NCI-H2081 treated with DMSO at 0.1 percent for 48 hours (cell line): ENCODE measurements at regions not wholly inside any gene's neighbourhood (a gene's known extent, or its start where the extent isn't known, plus 50 kb on each side); places are given as distances from the start of the nearest gene placed in this dataset.
A peak's percentile ranks its signal among the peaks of the same experiment; 100 is the strongest.
"Not testable (repeated sequence)": the region's sequence is repeated elsewhere in the genome, so short reads cannot be mapped to it uniquely, and the experiment has no call there.

ENCODE experiments used
- DNase-seq: peaks from one replicate; lab custom pipeline; 2025; lab: John Stamatoyannopoulos, UW

DNA sequence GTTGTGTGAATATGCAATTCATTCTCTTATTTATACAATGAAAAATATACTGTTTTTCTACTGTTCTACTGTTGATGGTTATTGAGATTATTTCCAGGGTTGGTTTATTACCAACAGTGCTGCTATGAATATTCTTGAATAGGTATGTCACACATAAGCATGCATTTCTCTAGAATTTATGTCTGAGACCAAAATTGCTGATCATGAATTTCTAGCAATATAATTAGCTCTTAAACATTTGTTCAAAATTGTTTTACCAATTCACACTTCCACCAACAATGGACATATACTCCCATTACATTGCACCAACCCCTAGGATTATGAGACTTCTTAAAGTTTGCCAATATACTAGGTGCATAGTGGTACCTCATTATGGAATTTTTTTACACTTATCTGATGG, 164.1 kb upstream of the KCNQ5 start:
- DNase-seq: no peak

DNA sequence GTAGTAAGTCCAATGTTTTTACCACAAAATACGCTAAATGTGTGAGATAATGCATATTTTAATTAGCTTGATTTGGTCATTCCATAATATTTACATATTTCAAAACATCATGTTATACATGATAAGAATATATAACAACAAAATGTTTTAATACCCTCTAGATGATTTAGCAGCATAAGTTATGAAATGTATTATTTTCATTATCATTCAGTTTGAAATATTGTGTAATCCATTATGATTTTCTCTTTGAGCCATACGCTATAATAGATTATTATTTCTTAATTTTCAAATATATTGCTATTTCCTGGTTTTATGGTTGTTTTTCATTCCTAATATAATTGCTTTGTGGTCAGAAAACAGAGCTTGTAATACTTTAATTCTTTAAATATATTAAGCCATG, 163.3 kb upstream of the KCNQ5 start:
- no peak for DNase-seq

DNA sequence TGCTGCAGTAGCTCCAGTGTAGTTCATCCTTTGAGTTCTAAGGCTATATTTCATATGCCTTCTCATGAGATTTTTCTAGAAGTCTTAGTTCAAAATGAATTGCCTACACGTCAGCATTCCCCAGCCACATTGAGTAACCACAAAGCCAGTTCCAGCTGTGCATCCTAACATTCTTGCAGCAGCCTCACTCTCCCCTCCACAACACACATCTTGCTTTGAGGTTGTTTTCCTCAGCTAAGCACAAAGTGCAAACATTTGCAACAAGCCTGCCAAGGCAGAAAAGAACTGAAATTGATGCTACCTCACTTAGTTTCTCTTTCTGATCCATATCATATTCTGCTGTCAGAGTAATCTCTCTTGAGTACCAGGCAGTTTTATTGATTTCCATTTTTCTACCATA, 160.7 kb upstream of the KCNQ5 start:
- DNase-seq: no peak

DNA sequence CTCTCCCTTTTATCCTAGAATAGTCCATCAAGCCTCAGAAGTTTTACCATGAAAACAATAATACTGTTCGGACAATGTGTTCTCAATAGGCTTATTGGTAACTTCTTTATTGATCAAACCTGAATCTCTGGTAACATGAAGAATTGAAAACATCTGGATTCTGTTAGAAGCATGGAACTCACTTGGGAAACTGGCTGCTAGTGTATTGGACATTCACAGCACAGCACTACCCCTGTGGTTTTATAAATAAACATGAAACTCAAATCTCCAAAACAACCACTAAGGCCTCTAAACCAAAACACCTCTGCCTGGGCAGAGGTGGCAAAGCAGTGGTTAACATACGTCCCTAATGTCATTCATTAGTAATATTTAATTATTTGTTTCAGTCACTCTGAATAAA, 157.6 kb upstream of the KCNQ5 start:
- DNase-seq: no peak

DNA sequence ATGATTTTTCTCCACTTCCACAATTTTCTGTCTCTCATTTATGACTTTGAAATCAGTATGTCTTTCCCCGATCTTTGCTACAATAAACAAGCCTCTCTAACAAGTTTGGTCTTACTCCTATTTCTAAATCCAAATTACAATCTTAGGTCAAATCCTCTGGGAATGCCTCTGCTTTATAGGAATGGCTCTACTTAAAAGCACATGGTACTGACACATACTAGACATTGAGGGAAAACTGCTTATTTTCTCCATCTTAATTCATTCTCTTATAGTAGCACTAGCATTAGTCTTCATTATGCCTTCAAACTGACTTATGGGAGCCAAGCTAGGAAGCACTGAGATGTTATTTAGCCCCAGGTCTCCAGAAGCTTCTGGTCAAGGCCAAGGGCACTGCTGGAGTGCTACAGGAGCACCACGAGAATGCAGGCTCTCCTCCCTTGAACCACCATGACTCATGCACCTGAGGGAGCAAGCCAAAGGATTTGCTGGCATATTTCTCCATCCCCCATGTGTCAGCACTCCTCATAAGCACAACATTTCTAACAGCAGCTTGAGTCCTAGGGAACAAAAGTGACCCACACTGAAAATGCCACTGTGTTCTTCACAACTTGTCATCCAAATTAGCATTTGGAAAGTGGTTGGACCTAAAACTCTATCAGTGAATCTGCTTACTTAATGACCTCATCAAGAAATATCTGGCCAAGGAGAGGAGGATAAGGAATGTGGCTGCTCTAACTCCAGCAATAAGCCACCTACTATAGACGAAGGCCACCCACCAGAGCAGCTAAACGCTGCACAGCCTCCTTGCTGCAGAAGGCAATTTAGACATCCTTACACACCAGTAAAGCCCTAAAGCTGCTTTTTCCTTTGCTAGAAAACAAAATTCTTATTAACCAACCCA, 156.8 kb upstream of the KCNQ5 start:
- DNase-seq: no peak

DNA sequence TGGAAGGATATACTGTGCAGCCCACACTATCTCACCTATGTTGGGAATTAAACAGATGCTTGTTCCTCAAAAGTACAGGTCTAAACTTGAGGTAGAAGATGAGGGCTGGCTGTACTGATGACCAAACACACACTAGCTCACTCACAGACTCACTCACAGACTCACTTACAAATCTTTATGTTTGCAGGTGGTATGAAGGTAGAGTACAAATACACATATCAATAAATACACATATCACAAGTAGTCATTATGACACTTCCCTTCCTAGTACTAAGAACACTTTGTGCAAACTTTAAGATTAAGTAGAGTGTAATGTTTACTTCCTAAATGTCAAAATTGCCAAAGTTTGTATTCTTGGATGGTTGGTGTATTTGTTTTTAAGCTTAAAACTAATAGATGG, 155.4 kb upstream of the KCNQ5 start:
- no peak for DNase-seq

DNA sequence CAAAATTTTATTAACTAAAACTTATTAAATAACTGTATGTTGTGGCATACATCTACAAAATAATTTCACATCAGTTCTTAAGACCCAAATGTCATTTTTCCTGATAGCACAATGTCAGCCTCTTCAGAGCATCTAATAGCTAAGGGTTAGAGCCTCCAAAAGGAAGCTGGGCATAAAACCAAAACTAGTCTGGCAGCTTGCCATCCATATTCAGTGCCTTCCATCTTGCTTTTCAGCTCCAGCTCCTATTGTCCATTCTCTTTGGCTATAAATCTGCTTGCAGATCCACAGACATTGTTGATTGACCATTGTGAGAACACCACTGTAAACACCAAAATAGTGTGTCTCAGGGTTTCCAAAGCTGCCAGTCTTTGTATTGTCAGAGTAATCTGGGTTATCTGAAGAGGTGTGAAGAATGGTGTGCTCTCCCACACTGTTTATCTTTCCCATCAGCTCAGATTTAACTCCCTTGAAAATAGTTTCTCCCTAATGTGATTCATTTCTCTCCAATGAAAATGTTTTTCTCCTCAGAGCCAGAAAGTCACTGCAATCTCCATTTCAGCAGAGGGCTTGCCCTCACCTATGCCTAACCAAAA, 154.8 kb upstream of the KCNQ5 start:
- DNase-seq: peak; percentile 14

DNA sequence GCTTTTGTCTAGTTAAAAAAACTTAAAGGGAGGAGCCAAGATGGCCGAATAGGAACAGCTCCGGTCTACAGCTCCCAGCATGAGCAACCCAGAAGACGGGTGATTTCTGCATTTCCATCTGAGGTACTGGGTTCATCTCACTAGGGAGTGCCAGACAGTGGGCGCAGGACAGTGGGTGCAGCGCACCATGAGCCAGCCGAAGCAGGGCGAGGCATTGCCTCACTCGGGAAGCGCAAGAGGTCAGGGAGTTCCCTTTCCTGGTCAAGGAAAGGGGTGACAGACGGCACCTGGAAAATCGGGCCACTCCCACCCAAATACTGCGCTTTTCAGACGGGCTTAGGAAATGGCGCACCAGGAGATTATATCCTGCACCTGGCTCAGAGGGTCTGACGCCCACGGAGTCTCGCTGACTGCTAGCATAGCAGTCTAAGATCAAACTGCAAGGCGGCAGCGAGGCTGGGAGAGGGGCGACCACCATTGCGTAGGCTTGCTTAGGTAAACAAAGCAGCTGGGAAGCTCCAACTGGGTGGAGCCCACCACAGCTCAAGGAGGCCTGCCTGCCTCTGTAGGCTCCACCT, 152.4 kb upstream of the KCNQ5 start:
- DNase-seq: not testable (repeated sequence)

DNA sequence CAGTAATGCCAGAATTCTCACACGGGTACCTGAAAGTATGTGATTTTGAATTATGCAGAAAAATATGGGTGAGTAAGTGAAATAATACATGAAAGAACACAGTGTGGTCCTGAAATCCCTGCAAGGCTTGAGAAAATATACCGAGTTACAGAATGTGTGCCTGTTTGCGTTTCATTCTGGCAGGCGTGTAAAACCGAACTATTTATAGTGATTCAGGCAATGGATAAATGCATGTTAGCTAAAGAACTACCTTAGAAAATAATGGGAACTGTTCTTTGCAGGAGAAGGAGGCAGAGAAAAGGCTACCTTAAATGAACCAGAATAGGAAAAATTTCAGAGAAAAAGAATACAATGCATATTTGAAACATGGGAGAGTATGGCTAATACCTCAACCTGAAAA, 145.8 kb upstream of the KCNQ5 start:
- no peak for DNase-seq

DNA sequence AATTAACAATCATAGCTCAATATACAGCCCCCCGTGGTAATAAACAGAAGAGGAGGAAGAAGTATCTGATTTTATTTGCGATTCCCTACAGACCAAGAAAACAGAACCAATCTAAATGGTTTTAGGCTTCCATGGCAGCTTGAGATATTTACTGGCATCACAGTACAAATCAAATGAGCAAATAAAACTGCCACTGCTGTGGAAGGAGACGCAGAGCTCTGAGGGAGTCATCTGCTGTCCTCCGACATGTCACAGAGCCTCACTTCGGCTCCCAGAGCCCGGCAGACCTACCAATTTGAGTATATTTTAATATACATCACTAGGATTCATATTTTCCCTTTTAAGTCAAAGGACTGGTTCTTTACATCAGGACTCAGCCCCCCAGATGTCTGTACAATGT, 145.2 kb upstream of the KCNQ5 start:
- DNase-seq: no peak

DNA sequence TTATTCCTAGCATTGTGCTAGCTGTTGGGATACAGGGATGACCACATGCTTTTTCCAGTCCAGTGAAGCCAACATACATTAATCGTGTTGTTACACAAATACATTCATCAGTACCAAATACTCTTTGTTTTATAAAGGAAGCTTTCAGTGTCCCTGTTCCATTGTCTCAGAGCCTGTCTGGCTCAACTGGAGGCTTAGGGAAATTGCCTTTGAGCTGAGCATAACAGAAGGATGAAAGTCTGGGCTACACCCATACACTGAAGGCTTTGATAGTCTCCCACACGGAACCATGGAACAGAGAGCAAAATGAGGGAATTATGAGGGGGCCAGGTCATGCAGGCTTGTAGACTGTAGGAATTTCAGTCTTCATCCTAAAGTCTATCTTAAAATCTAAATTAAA, 126.4 kb upstream of the KCNQ5 start:
- no peak for DNase-seq

DNA sequence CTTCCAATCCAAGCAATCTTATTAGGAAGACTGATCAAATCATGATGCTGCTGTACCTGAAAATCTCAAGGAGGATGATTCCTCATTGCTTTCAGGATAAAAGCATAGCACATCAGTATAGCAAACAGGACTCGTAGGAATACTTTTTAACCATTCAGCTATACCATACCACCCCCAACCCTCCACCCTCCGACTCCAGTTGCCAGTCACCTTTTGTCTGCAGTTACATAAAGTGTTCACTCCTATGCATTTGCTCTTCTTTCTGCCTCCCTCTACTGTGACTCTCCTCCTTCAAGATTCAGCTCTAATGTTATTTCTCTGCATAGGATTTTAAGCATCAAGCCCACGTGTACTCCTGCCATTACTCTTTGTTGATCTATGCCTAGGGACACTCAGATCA, 124.7 kb upstream of the KCNQ5 start:
- DNase-seq: no peak

DNA sequence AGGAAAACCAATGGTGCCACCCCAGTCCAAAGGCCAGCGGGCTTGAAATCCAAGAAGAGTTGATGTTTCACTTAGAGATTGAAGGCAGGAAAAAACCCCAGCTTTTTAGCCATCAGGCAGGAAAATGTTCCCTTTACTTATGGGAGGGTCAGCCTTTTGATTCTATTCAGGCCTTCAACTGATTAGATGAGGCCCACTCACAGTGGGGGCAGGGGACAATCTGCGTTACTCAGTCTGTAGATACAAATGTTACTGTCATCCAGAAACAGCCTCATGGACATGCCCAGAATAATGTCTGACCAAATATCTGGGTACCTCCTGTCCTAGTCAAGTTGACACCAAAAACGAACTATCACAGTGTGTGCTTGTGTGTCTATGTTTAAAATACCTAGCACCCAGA, 121.2 kb upstream of the KCNQ5 start:
- DNase-seq: no peak

DNA sequence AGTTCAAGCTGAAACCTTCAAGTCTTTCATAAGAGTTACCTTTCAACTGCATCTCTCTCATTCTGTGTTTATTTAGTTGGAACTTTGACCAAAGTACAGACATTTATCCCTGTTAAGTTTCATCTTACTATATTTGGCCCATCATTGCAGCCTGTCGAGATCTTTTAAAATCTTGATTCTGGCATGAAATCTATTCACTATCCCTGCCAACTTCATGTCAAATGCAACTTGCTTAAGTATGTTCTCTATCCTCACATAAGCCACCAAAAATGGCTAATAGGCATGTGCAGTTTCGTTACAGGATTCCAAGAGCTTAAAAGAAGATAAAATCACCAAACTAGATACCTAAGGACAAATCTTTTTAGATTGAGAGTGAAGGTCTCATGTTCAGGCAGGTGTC, 117.5 kb upstream of the KCNQ5 start:
- no peak for DNase-seq

DNA sequence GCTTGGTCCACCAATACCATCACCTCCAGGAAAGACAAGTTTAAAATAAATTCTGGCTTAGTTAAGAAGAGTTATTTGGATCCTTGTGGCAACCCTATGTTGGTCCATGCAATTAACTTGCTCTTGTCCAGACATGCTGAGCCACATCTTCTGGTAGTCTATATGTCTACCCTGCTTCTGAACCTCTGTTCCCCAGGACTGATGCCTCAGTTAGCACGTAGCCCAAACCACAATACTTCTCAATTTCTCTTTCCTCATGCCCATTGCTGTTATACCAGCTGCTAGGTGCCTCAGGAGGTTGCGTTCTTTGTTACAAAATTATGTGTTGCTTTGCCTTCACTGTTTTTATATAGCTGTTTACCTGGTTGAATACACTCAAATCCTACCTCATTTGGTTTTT, 116.4 kb upstream of the KCNQ5 start:
- no peak for DNase-seq

DNA sequence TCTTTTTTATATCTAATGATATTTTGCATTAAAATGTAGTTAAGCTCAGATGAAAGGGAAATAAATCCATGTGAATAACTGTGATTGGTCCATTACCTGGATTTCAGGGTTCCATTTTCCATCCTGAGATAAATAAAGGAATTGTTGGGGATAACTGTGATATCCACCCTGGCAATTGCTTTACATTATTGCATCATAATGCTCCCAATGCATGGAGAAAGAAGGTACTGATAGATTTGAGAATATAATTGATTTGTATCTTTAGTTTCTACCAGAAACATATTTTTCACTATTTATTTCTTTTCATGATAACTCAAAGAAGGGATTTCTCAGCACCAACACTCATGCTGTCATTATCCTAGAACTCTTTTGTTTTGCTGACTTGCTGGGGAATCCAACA, 102.0 kb upstream of the KCNQ5 start:
- no peak for DNase-seq

DNA sequence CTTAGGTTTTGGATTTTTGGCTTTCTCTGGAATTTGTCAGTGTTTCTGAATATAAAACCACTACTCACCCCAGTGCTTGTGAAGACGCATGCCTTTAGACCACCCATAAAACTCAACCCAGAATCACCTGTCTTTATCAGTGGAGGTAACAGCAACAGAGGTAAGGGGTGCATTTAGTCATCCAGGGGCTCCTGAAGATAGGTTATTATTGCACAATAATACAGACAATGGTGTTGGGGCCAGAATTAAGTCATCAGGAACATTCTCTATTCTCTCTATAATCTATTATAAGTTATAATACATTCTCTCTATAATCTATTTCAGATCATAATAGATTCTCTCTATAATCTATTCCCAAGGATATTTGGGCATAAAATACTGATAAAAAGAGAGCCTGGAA, 100.2 kb upstream of the KCNQ5 start:
- no peak for DNase-seq

DNA sequence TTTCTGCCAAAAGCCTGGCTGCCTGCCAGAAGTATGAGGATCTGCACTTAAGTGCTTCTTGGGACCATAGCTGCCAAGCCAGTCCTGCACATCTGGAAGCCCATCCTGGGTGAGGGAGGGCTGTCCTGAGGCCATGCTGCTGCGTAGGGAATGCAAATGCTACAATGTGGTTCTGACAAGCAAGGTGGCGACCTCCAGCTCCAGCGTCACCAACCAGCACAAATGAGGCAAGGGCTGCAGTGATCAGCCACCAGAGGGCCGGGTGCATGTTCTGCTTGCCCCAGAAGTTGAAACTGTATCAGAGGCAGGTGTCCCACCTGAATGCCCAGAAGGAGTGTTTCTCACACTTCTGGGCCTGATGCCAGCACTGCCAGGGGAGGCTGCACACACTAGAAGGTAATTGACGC, 99.1 kb upstream of the KCNQ5 start:
- no peak for DNase-seq

DNA sequence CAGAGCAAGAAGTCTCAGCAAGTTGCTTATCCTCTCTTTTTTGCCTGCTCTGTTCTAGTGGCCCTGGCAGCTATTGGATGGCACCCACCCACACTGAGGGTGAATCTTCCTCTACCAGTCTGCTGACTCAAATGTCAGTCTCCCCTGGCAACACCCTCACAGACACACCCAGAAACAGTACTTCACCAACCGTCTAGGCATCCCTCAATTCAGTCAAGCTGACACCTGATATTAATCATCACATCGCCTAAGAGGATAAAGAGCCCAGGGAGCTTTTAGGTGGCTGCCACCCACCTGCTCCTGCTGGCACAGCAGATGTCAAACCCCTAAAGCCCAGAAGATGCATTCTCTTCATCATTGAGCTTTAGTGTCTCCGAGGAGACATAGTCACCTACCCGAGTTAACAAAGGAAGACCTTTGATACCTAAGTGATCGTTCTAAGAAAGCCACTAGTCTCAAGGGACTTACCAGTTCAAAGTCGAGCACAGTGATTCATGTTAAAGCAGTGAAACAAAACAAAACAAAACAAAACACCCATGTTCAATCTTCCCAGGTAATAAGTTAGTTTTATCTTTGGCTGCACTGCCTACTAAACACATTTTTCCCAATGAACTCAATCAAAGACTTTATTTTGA, 97.7 kb upstream of the KCNQ5 start:
- DNase-seq: no peak

DNA sequence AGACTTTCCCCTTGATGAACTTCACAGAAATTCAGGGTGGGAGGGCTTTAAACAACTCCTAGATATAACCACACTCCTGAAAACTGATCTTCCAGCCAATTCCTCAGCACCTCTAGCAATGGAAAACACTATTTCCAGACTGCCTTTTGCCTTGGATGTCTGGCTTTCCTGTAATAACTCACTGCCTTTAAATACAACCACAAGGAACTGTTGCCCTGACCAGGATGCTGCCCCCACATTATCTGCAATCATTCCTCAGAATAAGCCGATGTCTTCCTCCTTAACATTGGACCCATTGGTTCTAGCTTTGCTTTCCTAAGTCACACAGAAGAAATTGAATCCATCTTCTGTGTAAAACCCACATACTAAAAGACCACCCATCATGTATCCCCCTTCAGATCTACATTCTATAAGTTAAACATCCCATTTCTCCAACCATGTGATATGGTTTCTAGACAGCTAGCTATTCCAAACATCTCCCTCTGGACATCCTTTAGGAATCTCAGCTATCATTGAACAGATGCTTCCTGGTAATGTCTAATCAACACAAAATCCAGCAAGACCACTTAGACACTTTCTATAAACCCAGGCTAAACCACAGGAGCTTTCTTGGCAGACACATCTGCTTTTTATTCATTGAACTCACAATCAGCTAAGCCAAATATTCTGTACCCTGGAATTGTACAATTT, 95.9 kb upstream of the KCNQ5 start:
- DNase-seq: no peak

DNA sequence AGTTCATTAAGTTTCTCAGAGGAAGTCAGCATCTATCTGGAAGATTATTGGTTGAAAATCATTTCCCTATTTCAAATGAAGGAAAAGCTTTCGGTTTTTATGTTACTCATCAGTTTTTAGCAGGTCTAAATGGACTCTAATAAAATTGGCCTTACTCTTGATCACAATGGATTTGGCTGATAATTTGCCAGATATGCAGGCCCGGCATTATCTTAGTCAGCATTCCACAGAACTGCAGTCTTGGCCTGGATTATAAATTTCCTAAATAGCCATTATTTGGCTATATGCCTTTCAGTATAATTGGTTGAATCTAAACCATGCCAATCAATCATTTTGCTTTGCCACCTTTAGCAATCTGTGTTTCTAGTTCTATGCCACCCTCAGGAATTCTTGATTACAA, 91.7 kb upstream of the KCNQ5 start:
- DNase-seq: no peak

DNA sequence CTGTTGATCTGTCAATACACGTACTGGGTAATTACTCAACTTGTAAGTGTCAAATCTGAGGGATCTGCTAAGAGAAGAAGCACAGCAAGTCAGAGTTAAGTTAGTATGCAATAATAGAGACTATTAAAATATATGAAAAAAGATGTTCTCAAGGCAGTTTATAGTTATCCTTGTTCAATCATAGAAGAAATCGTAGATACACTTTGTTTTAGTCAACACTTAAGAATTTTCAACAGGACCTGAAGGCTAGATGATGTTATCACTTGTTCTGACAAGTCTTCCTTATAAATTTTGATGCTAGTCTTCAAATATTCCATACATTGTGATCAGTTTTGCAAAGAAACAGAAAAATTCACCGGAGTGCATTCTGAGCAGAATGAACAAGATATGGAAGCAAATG, 91.1 kb upstream of the KCNQ5 start:
- DNase-seq: no peak
